Frontal cortex (tissue), 3 donors: ENCODE measurements at regions not wholly inside any gene's neighbourhood (a gene's known extent, or its start where the extent isn't known, plus 50 kb on each side); places are given as distances from the start of the nearest gene placed in this dataset.

Source experiments
- DNase-seq, 2 donors: peaks; one replicate each; pipeline ENCODE4 v3.0.0; 2012; ENCODE audit warnings: low spot score in 2 of 2
- FAIRE-seq: peaks from 2 replicates; lab custom pipeline; 2012; peaks lifted over from hg19 to GRCh38; lab: Jason Lieb, UNC
- donor health status: control.
- donor health status: control.
- donor health status: control.

- DNase-seq, result no peak
- no peak for FAIRE-seq
Observed at GRCh38 chr3:8366219-8366810, 135.3 kb upstream of the LMCD1 start.

- FAIRE-seq, result no peak
Observed at GRCh38 chr3:8368598-8368997, 133.0 kb upstream of the LMCD1 start.

GRCh38 chr3:8369638-8370037, 132.0 kb upstream of the LMCD1 start:
- DNase-seq (no peak), FAIRE-seq (no peak)

More at GRCh38 chr3:8368598-8368997, 133.0 kb upstream of the LMCD1 start:
- DNase-seq, result no peak

- FAIRE-seq, result no peak
Observed at GRCh38 chr3:8371085-8371551, 130.5 kb upstream of the LMCD1 start.

GRCh38 chr3:8371960-8372463, 129.6 kb upstream of the LMCD1 start:
- DNase-seq (no peak), FAIRE-seq (no peak)

More at GRCh38 chr3:8371085-8371551, 130.5 kb upstream of the LMCD1 start:
- DNase-seq, result no peak

- FAIRE-seq, result no peak
- DNase-seq, result no peak
Observed at GRCh38 chr3:8380904-8381704, 120.5 kb upstream of the LMCD1 start.

- no peak for FAIRE-seq
Observed at GRCh38 chr3:8385848-8386620, 115.6 kb upstream of the LMCD1 start.

GRCh38 chr3:8387571-8387970, 114.1 kb upstream of the LMCD1 start:
- FAIRE-seq (no peak), DNase-seq (no peak)

More at GRCh38 chr3:8385848-8386620, 115.6 kb upstream of the LMCD1 start:
- no peak for DNase-seq

GRCh38 chr3:8399686-8400085, 101.9 kb upstream of the LMCD1 start:
- no peak for DNase-seq
- no peak for FAIRE-seq

GRCh38 chr3:8400911-8401310, 100.7 kb upstream of the LMCD1 start:
- FAIRE-seq (no peak), DNase-seq (no peak)

GRCh38 chr3:8403996-8404395, 97.6 kb upstream of the LMCD1 start:
- FAIRE-seq, result no peak
- no peak for DNase-seq

GRCh38 chr3:8405144-8405543, 96.5 kb upstream of the LMCD1 start:
- FAIRE-seq, result no peak

GRCh38 chr3:8406479-8406878, 95.1 kb upstream of the LMCD1 start:
- FAIRE-seq (no peak), DNase-seq (no peak)

More at GRCh38 chr3:8405144-8405543, 96.5 kb upstream of the LMCD1 start:
- no peak for DNase-seq

GRCh38 chr3:8413337-8413926, 88.2 kb upstream of the LMCD1 start:
- FAIRE-seq (no peak), DNase-seq (no peak)

GRCh38 chr3:8416965-8417364, 84.7 kb upstream of the LMCD1 start:
- FAIRE-seq (no peak), DNase-seq (no peak)

GRCh38 chr3:8420612-8421011, 81.0 kb upstream of the LMCD1 start:
- no peak for FAIRE-seq
- no peak for DNase-seq

- FAIRE-seq (no peak), DNase-seq (no peak)
Observed at GRCh38 chr3:8421267-8421666, 80.4 kb upstream of the LMCD1 start.

GRCh38 chr3:8421711-8422110, 79.9 kb upstream of the LMCD1 start:
- no peak for FAIRE-seq
- DNase-seq, result no peak

- no peak for FAIRE-seq
Observed at GRCh38 chr3:8423307-8423706, 78.3 kb upstream of the LMCD1 start.

GRCh38 chr3:8424281-8424680, 77.3 kb upstream of the LMCD1 start:
- FAIRE-seq, result no peak
- no peak for DNase-seq

More at GRCh38 chr3:8423307-8423706, 78.3 kb upstream of the LMCD1 start:
- DNase-seq, result no peak
